ENCODE measurements at regions not wholly inside any gene's neighbourhood (a gene's known extent, or its start where the extent isn't known, plus 50 kb on each side); places are given as distances from the start of the nearest gene placed in this dataset.
A peak's percentile ranks its signal among the peaks of the same experiment; 100 is the strongest.

DNA sequence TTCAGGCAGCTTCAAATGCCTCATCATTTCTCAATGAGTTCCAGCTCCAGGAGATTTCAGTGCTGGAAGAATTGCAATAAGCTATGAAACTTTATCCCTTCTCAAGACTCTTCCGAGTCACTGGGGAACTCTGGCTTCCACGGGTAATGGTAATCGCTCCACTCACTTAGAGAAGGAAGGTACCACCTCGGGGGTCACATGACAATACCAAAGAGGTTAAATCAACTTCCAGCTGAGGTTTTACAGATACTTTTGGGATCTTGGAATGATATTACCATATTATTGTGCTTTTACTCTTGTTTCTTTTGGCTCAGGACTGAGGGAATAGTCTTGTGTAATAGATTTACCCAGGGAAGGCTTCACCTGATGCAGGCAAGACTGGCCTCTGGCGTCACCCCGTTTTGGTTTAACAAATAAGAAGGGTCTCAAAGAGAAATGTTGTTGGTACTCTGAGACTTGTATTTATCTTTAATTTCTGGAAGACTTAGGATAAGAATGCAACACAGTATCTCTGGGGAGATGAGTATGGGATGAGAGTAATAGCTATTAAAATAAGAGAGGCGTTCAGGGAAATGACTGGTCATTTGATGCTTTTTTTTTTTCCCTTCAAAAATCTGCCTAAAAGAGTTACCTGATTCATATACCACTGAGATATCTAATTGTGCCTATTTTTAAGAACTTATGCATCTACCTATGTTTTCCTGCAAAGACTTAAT, 316.9 kb upstream of the ZEB2 start:
- peak in 2 of 3 donors; percentile 33 to 58 for DNase-seq

GRCh38 chr2:144835634-144836350, 315.9 kb upstream of the ZEB2 start:
- DNase-seq: peak in 2 of 3 donors; percentile 28 to 68

GRCh38 chr2:144834998-144835633, 315.2 kb upstream of the ZEB2 start:
- peak; percentile 67 to 87 (median 68) for DNase-seq

GRCh38 chr2:144834363-144834762, 314.4 kb upstream of the ZEB2 start:
- DNase-seq: no peak

- DNase-seq: no peak
These were observed 313.2 kb upstream of the ZEB2 start for GRCh38 chr2:144833075-144833637.

GRCh38 chr2:144832048-144832447, 312.1 kb upstream of the ZEB2 start:
- no peak for DNase-seq

GRCh38 chr2:144830543-144830942, 310.6 kb upstream of the ZEB2 start:
- peak in 1 of 3 donors; percentile 38 for DNase-seq

- DNase-seq: no peak
These were observed 307.5 kb upstream of the ZEB2 start for GRCh38 chr2:144827404-144827803.

DNA sequence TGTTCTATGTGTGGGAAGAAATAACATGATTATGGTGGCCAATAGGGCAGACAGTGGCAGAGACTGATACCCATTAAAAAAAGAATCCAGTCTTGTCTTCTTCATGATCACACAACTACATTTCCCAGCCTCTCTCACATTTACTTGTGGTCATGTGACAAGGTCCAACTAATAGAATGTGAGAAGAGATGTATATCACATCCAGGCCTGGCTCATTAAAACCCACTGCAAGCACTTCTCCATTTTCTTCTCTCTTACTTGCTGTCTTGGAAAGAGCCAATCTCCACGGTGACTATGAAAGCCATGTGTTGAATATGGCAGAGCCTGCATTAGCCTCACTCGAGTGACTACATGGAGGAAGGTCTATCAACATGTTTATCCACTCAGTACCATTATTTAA, 306.2 kb upstream of the ZEB2 start:
- no peak for DNase-seq

DNA sequence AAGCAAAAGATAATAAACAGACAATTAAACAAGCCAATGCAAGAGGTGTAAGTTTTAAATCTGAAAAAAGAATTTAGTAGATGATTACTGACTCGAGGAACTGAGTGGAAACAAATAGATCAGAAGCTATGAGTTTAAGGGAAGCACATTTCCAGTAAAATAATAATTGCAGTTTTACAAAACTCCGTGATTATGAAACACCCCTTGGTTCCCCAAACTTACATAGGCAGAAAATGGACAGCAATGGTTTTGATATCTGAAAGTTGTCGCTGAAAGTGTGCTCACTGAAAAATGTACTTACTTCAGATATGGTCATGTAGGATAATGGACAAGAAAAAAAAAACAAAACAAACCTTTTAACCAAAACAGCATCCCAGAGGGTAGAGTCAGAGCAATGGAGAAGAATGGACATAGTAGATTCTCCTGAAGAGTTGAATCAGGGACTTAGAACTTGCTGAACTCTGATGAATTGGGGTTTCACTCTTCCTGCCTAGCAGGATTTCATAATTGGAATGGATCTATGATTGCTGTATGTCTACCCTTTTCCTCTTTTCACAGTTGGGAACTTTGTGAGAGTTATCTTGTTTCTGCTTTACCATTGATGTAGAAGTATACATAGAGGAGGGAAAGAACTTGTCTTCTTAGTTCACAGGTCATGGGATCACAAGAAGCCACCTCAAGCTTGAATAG, 305.6 kb upstream of the ZEB2 start:
- no peak for DNase-seq

GRCh38 chr2:144824306-144825080, 304.6 kb upstream of the ZEB2 start:
- no peak for DNase-seq

DNA sequence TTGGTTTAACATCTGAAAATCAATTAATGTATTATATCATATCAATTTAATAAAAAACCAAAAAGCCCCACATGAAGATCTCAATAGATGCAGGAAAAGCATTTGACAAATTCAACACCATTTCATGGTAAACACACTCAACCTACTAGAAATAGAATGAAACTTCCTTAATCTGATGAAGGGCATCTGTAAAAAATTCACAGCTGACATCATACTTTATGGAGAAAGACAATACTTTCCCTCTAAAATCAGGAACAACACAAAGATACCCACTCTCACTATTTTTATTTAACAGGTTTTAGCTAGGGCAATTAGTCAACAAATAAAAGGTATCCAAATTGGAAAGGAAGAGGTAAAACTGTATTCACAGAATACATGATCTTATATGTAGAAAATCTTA, 303.0 kb upstream of the ZEB2 start:
- DNase-seq: no peak

DNA sequence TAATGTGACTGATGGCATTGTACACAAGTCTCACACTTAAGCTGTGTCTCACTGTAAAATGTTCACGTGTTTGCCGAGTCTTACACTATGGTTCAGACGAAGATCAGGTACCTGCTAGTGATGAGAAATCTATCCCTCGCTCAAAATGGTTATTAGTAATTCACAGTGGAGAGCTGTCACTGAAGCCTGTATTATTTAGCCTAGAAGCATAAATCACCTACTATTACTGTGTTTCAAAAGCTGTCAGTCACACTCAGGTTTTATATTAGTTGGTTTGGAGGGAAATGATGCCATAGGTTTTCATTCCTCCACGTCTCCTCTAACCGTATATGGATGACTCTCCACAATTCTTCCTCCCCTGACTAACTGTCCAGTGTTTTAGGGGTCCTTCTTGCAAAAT, 292.4 kb upstream of the ZEB2 start:
- DNase-seq: no peak

DNA sequence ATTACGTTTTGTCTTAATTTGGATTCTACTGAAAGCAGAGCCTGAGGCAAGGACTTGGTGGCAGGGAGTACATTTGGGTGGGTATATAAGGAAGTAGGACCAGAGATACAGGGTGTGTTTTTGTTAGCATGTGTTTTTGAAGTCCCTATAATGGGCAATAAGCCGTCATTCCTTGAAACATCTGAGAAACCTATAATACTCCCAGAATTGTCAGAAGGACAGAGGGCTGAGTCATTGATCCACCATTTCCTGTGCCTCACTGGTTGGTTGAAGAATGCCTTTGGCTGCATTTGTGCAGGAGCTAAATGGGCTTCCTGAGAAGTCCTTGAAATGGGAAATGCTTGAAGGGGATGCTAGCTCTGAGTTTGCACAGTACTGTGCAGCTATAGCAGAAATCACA, 281.8 kb upstream of the ZEB2 start:
- peak in 1 of 3 donors; percentile 67 for DNase-seq

DNA sequence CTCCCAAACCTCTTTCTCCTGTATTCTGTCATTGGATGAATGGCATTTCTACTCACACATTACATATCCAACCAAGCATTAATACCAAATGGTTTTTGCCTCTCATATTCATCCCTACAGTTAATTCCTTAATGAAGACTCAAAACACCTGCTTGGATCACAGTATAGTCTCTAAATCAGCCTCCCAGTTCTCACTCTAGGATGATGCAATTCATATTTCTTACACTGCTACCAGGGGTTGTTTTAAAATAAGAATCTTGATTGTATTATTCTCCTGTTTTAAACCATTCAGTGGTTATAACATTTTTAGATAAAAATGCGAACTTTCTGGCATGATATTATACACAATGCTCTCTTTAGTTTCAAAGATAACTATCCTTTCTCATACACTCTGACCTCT, 281.4 kb upstream of the ZEB2 start:
- no peak for DNase-seq

GRCh38 chr2:144798989-144799388, 279.1 kb upstream of the ZEB2 start:
- no peak for DNase-seq

- DNase-seq: no peak
These were observed 278.1 kb upstream of the ZEB2 start for GRCh38 chr2:144798034-144798433.

GRCh38 chr2:144796936-144797335, 277.0 kb upstream of the ZEB2 start:
- DNase-seq: no peak

DNA sequence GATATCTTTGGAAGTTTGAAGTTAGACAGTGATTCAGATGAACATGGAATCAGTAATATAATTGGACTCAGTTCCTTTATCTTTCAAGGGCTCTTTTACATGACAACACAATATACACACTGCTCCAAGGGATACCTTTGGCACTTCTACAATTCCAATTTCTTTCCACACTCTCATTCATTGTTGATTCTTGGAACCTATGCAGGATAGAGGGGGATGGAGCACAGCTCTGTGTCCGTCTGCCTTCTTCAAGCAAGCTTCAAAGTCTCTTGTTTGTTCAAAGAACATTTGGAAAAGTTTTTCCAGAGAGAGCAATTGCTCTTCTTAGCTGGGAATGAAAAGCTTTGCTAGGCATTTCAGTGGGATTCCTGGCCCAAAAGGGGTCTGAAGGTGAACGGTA, 276.2 kb upstream of the ZEB2 start:
- DNase-seq: peak; percentile 5 to 60 (median 30)

DNA sequence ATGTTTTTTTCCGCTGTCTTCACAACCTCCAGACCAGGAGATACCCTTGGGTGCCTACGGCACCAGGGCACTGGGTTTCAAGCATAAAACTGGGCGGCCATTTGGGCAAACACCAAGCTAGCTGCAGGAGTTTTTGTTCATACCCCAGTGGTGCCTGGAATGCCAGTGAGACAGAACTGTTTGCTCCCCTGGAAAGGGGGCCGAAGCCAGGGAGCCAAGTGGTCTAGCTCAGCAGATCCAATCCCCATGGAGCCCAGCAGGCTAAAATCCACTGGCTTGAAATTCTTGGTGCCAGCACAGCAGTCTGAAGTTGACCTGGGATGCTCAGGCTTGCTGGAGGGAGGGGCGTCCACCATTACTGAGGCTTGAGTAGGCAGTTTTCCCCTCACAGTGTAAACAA, 265.3 kb upstream of the ZEB2 start:
- no peak for DNase-seq

GRCh38 chr2:144780983-144781382, 261.1 kb upstream of the ZEB2 start:
- no peak for DNase-seq
